ENCODE measurements at regions not wholly inside any gene's neighbourhood (a gene's known extent, or its start where the extent isn't known, plus 50 kb on each side); places are given as distances from the start of the nearest gene placed in this dataset.

- TF ChIP-seq, protein P1, sequence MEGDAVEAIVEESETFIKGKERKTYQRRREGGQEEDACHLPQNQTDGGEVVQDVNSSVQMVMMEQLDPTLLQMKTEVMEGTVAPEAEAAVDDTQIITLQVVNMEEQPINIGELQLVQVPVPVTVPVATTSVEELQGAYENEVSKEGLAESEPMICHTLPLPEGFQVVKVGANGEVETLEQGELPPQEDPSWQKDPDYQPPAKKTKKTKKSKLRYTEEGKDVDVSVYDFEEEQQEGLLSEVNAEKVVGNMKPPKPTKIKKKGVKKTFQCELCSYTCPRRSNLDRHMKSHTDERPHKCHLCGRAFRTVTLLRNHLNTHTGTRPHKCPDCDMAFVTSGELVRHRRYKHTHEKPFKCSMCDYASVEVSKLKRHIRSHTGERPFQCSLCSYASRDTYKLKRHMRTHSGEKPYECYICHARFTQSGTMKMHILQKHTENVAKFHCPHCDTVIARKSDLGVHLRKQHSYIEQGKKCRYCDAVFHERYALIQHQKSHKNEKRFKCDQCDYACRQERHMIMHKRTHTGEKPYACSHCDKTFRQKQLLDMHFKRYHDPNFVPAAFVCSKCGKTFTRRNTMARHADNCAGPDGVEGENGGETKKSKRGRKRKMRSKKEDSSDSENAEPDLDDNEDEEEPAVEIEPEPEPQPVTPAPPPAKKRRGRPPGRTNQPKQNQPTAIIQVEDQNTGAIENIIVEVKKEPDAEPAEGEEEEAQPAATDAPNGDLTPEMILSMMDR (IDR thresholded peaks at IDR 0.05) = no peak
- TF ChIP-seq POLR2A (IDR thresholded peaks at IDR 0.05) (no peak), POLR2AphosphoS5 (IDR thresholded peaks at IDR 0.05) (no peak)
Observed at GRCh38 chr11:93267383-93267782, 63.2 kb upstream of the DEUP1 start.

Data from gastroesophageal sphincter (tissue), 3 donors.